ENCODE measurements at regions not wholly inside any gene's neighbourhood (a gene's known extent, or its start where the extent isn't known, plus 50 kb on each side); places are given as distances from the start of the nearest gene placed in this dataset.

DNA sequence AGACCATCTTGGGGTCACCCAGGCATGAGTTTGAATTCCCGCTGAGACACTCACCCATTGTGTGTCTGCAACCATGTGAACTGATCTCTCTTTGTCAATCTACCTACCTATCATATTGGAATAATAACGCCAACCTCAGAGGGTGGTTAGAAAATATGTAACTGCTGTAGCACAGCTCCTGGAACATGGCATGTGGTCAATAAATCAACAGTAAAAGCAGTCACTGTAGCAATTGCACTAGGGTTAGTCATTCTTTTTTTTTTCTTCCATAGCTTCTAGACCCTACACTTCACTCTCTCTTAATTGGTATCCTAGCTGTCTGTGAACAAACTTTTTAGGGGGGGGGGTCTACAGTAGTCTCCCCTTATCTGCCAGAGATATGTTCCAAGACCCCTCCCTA lies 64.2 kb upstream of the SLCO2A1 start:
- no peak for TF ChIP-seq POLR2A (IDR thresholded peaks at IDR 0.05)
- TF ChIP-seq, protein P1, sequence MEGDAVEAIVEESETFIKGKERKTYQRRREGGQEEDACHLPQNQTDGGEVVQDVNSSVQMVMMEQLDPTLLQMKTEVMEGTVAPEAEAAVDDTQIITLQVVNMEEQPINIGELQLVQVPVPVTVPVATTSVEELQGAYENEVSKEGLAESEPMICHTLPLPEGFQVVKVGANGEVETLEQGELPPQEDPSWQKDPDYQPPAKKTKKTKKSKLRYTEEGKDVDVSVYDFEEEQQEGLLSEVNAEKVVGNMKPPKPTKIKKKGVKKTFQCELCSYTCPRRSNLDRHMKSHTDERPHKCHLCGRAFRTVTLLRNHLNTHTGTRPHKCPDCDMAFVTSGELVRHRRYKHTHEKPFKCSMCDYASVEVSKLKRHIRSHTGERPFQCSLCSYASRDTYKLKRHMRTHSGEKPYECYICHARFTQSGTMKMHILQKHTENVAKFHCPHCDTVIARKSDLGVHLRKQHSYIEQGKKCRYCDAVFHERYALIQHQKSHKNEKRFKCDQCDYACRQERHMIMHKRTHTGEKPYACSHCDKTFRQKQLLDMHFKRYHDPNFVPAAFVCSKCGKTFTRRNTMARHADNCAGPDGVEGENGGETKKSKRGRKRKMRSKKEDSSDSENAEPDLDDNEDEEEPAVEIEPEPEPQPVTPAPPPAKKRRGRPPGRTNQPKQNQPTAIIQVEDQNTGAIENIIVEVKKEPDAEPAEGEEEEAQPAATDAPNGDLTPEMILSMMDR (IDR thresholded peaks at IDR 0.05) = no peak

Data from breast epithelium (tissue), 3 donors.